ENCODE measurements at regions not wholly inside any gene's neighbourhood (a gene's known extent, or its start where the extent isn't known, plus 50 kb on each side); places are given as distances from the start of the nearest gene placed in this dataset.
"Not testable (repeated sequence)": the region's sequence is repeated elsewhere in the genome, so short reads cannot be mapped to it uniquely, and the experiment has no call there.

GRCh38 chr4:52207146-52207545, 156.0 kb downstream of the SPATA18 start:
- DNase-seq; ATAC-seq; intact Hi-C loops (cut with DNase I, micrococcal nuclease): not testable (repeated sequence)

GRCh38 chr4:52212702-52213101, 161.6 kb downstream of the SPATA18 start:
- intact Hi-C loops (cut with DNase I, micrococcal nuclease): no loop called here
- no peak for DNase-seq

GRCh38 chr4:52231526-52231925, 180.4 kb downstream of the SPATA18 start:
- intact Hi-C loops (cut with DNase I, micrococcal nuclease): no loop called here
- DNase-seq: no peak
- no peak for ATAC-seq

More at GRCh38 chr4:52212702-52213101, 161.6 kb downstream of the SPATA18 start:
- no peak for ATAC-seq

GRCh38 chr4:52234561-52235440, 183.7 kb downstream of the SPATA18 start:
- ATAC-seq (no peak), DNase-seq (no peak)
- intact Hi-C loops (cut with DNase I, micrococcal nuclease): no loop called here

DNA sequence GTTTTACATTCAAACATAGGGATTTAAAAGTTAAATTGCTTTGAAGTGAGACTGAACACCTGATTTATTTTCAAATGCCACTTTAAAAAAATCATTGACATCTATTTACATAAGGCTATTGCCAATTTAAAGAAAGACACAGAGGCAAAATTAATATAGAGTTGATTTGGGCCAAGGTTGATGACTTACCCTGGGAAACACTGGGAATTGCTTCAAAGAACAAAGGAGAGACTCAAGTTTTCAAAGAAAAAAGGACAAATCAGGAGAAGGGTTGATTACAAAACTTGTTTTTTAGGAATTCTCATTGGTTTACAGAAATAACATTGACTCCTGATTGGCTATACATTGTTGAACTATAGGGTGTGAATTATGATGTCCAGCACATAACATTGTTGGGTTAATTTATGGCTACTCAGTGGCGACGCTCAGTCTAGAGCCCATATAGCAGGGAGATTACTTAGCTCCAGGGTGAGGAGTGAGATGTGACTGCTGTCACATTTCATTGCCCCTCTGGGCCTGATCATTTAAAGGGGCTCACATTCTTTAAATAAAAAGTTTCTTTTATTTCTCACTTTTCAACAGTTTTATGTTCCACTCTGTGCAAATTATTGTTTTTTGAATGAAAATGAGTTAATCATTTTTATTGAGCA, 184.6 kb downstream of the SPATA18 start:
- no peak for DNase-seq
- intact Hi-C loops (cut with DNase I, micrococcal nuclease): no loop called here

GRCh38 chr4:52241916-52242315, 190.8 kb downstream of the SPATA18 start:
- intact Hi-C loops (cut with DNase I, micrococcal nuclease): no loop called here
- DNase-seq: no peak
- no peak for ATAC-seq

More for the DNA sequence above, 184.6 kb downstream of the SPATA18 start:
- ATAC-seq: no peak

- ATAC-seq (no peak), DNase-seq (no peak)
- intact Hi-C loops (cut with DNase I, micrococcal nuclease): no loop called here
These were observed 192.3 kb downstream of the SPATA18 start for GRCh38 chr4:52243367-52243766.

- intact Hi-C loops (cut with DNase I, micrococcal nuclease): no loop called here
- ATAC-seq (no peak), DNase-seq (no peak)
These were observed 193.1 kb downstream of the SPATA18 start for GRCh38 chr4:52244103-52244775.

DNA sequence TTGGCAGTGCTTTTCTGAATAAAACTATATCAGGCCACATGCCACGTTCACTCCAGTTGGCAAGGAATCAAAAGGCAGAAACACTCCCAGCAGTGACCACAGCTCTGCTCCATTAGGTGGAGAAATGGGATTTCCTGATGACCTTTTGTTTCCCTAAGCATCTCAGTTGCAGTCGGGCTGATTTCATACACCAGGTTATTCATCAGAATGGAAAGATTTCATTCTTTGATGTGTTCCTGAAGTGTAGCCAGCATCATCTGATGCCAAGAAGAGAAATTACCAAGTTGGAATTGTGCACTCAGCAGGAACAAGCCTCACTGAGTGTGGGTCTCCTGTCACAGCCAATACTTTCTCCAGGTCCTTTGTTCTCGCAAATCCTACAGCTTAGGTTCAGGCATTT, 193.7 kb downstream of the SPATA18 start:
- DNase-seq: no peak
- ATAC-seq: no peak
- intact Hi-C loops (cut with DNase I, micrococcal nuclease): no loop called here

DNA sequence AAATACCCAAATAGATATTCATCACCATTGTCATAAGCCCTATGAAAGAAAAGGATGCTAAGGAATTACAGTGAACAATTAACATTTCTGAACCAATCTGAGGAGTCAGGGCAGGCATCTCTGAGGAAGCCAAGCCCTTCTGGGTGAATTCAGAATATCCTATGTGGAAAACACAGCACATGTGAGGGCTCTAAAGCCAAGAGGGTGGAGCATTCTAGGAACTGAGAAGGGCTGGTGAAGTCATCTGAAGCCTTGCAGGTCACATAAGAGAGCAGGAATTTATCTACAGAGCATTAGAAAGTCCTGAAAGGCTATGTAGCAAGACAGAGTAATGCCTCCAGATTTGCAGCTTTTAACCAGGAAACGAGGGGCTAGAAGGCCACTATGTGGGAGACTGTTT, 195.7 kb downstream of the SPATA18 start:
- ATAC-seq (no peak), DNase-seq (no peak)
- intact Hi-C loops (cut with DNase I, micrococcal nuclease): no loop called here

- intact Hi-C loops (cut with DNase I, micrococcal nuclease): no loop called here
- DNase-seq: no peak
- ATAC-seq: no peak
These were observed 196.8 kb downstream of the SPATA18 start for GRCh38 chr4:52247941-52248340.

GRCh38 chr4:52248820-52249219, 197.7 kb downstream of the SPATA18 start:
- no peak for ATAC-seq
- intact Hi-C loops (cut with DNase I, micrococcal nuclease): no loop called here
- no peak for DNase-seq

- DNase-seq (no peak), ATAC-seq (no peak)
- intact Hi-C loops (cut with DNase I, micrococcal nuclease): no loop called here
These were observed 198.5 kb downstream of the SPATA18 start for GRCh38 chr4:52249581-52249980.

GRCh38 chr4:52250154-52250553, 199.1 kb downstream of the SPATA18 start:
- no peak for DNase-seq
- no peak for ATAC-seq
- intact Hi-C loops (cut with DNase I, micrococcal nuclease): no loop called here

- intact Hi-C loops (cut with DNase I, micrococcal nuclease): no loop called here
- DNase-seq (no peak), ATAC-seq (no peak)
These were observed 200.8 kb downstream of the SPATA18 start for GRCh38 chr4:52251864-52252263.

- DNase-seq (no peak), ATAC-seq (no peak)
- intact Hi-C loops (cut with DNase I, micrococcal nuclease): no loop called here
These were observed 201.9 kb downstream of the SPATA18 start for GRCh38 chr4:52253025-52253424.

GRCh38 chr4:52256522-52256921, 205.4 kb downstream of the SPATA18 start:
- intact Hi-C loops (cut with DNase I, micrococcal nuclease): no loop called here
- no peak for DNase-seq
- no peak for ATAC-seq

GRCh38 chr4:52259978-52260377, 208.9 kb downstream of the SPATA18 start:
- no peak for ATAC-seq
- intact Hi-C loops (cut with DNase I, micrococcal nuclease): no loop called here
- DNase-seq: no peak

- ATAC-seq: no peak
- intact Hi-C loops (cut with DNase I, micrococcal nuclease): no loop called here
- DNase-seq: no peak
These were observed 209.6 kb downstream of the SPATA18 start for GRCh38 chr4:52260514-52261210.
